ENCODE measurements at regions not wholly inside any gene's neighbourhood (a gene's known extent, or its start where the extent isn't known, plus 50 kb on each side); places are given as distances from the start of the nearest gene placed in this dataset.
"Not testable (repeated sequence)": the region's sequence is repeated elsewhere in the genome, so short reads cannot be mapped to it uniquely, and the experiment has no call there.

- DNase-seq (ENCODE audit: low read depth in 4 of 4, low spot score in 3 of 4) = no peak
Observed at GRCh38 chr3:181610083-181610972, 101.4 kb upstream of the SOX2 start.

- no peak for DNase-seq (ENCODE audit: low read depth in 4 of 4, low spot score in 3 of 4)
Observed at GRCh38 chr3:181609030-181609767, 102.5 kb upstream of the SOX2 start.

- DNase-seq (ENCODE audit: low read depth in 4 of 4, low spot score in 3 of 4) = no peak
Observed at GRCh38 chr3:181604267-181604666, 107.5 kb upstream of the SOX2 start.

GRCh38 chr3:181596126-181596525, 115.6 kb upstream of the SOX2 start:
- DNase-seq (ENCODE audit: low read depth in 4 of 4, low spot score in 3 of 4) = no peak

GRCh38 chr3:181590939-181591338, 120.8 kb upstream of the SOX2 start:
- not testable (repeated sequence) for DNase-seq (ENCODE audit: low read depth in 4 of 4, low spot score in 3 of 4)

GRCh38 chr3:181582619-181583018, 129.1 kb upstream of the SOX2 start:
- DNase-seq (ENCODE audit: low read depth in 4 of 4, low spot score in 3 of 4) = no peak

- DNase-seq (ENCODE audit: low read depth in 4 of 4, low spot score in 3 of 4) = no peak
Observed at GRCh38 chr3:181581656-181582055, 130.1 kb upstream of the SOX2 start.

- DNase-seq (ENCODE audit: low read depth in 4 of 4, low spot score in 3 of 4) = no peak
Observed at GRCh38 chr3:181578743-181579142, 133.0 kb upstream of the SOX2 start.

- DNase-seq (ENCODE audit: low read depth in 4 of 4, low spot score in 3 of 4) = no peak
Observed at GRCh38 chr3:181572432-181572831, 139.3 kb upstream of the SOX2 start.

- DNase-seq (ENCODE audit: low read depth in 4 of 4, low spot score in 3 of 4) = no peak
Observed at GRCh38 chr3:181570472-181570871, 141.3 kb upstream of the SOX2 start.

GRCh38 chr3:181569356-181569940, 142.3 kb upstream of the SOX2 start:
- DNase-seq (ENCODE audit: low read depth in 4 of 4, low spot score in 3 of 4) = no peak

GRCh38 chr3:181568693-181569092, 143.0 kb upstream of the SOX2 start:
- DNase-seq (ENCODE audit: low read depth in 4 of 4, low spot score in 3 of 4) = no peak

GRCh38 chr3:181568248-181568647, 143.5 kb upstream of the SOX2 start:
- DNase-seq (ENCODE audit: low read depth in 4 of 4, low spot score in 3 of 4) = no peak

- no peak for DNase-seq (ENCODE audit: low read depth in 4 of 4, low spot score in 3 of 4)
Observed at GRCh38 chr3:181567311-181568075, 144.2 kb upstream of the SOX2 start.

GRCh38 chr3:181565416-181565815, 146.3 kb upstream of the SOX2 start:
- DNase-seq (ENCODE audit: low read depth in 4 of 4, low spot score in 3 of 4) = no peak

GRCh38 chr3:181564222-181564621, 147.5 kb upstream of the SOX2 start:
- no peak for DNase-seq (ENCODE audit: low read depth in 4 of 4, low spot score in 3 of 4)

GRCh38 chr3:181561139-181562031, 150.3 kb upstream of the SOX2 start:
- DNase-seq (ENCODE audit: low read depth in 4 of 4, low spot score in 3 of 4) = no peak

- no peak for DNase-seq (ENCODE audit: low read depth in 4 of 4, low spot score in 3 of 4)
Observed at GRCh38 chr3:181558870-181559269, 152.9 kb upstream of the SOX2 start.

- DNase-seq (ENCODE audit: low read depth in 4 of 4, low spot score in 3 of 4) = no peak
Observed at GRCh38 chr3:181555681-181556080, 156.0 kb upstream of the SOX2 start.

- DNase-seq (ENCODE audit: low read depth in 4 of 4, low spot score in 3 of 4) = no peak
Observed at GRCh38 chr3:181554233-181554765, 157.4 kb upstream of the SOX2 start.
